ENCODE measurements at regions not wholly inside any gene's neighbourhood (a gene's known extent, or its start where the extent isn't known, plus 50 kb on each side); places are given as distances from the start of the nearest gene placed in this dataset.

GRCh38 chr4:111957116-111957515 is 188.1 kb upstream of the FAM241A start:
- Mint-ChIP-seq H3K27ac (no peak overlapping the region), H3K4me3 (no peak overlapping the region), H3K36me3 (no peaks in the 10 kb centered on the region), H3K9me3 (peaks cover 0 to 2% (median 0%) of the 10 kb centered on the region in 7 donors), H3K4me1 (peaks cover 2% of the 10 kb centered on the region), H3K27me3 (ENCODE audit: low read depth in 3 of 3) (no peaks in the 10 kb centered on the region)
- Histone ChIP-seq H3K9me3 (replicated peaks in 1 of 2; ENCODE audit: control insufficient read depth in 1 of 2, insufficient read depth in 1 of 2, low read length in 2 of 2) (no peaks in the 10 kb centered on the region), H3K36me3 (replicated peaks in 1 of 2; ENCODE audit: control insufficient read depth in 1 of 2, insufficient read depth in 2 of 2, low read length in 2 of 2) (no peaks in the 10 kb centered on the region), H3K9ac (ENCODE audit: insufficient read depth, low read length, poor library complexity, severe bottlenecking) (no peak overlapping the region), H3K27me3 (ENCODE audit: control insufficient read depth in 2 of 2, insufficient read depth in 2 of 2, low read length in 2 of 2) (no peaks in the 10 kb centered on the region), H3K27ac (ENCODE audit: low read depth in 1 of 2, low read length in 2 of 2) (no peak overlapping the region), H3K79me2 (ENCODE audit: insufficient read depth, low read length) (no peaks in the 10 kb centered on the region), H3K4me2 (replicated peaks; ENCODE audit: extremely low read depth, low read length, poor library complexity, severe bottlenecking) (no peak overlapping the region), H3K4me3 (replicated peaks in 1 of 3; ENCODE audit: low read depth in 2 of 3, low read length in 3 of 3) (no peak overlapping the region), H4K20me1 (ENCODE audit: insufficient read depth, low read length) (no peaks in the 10 kb centered on the region), H3K4me1 (ENCODE audit: control insufficient read depth in 1 of 2, insufficient read depth in 2 of 2, low read length in 2 of 2) (no peaks in the 10 kb centered on the region), H2AFZ (ENCODE audit: insufficient read depth, low read depth, low read length, poor library complexity, severe bottlenecking) (no peak overlapping the region)
- 54% methylated on average over 3 of the region's 3 CpGs for WGBS (ENCODE audit: insufficient coverage)
- DNase-seq: no peak
- TF ChIP-seq CTCF (IDR thresholded peaks at IDR 0.05): no peak
- intact Hi-C loops (cut with micrococcal nuclease): no loop called here

- no peak overlapping the region for H3K9ac ChIP-seq (ENCODE audit: insufficient read depth, low read length, poor library complexity, severe bottlenecking)
- no peaks in the 10 kb centered on the region for H3K27me3 Mint-ChIP-seq (ENCODE audit: low read depth in 3 of 3)
- H3K9me3 Mint-ChIP-seq: peaks cover 0 to 2% (median 0%) of the 10 kb centered on the region in 7 donors
- H3K4me3 Mint-ChIP-seq: no peak overlapping the region
- H3K4me2 ChIP-seq (replicated peaks; ENCODE audit: extremely low read depth, low read length, poor library complexity, severe bottlenecking): no peak overlapping the region
- H3K4me1 Mint-ChIP-seq: peaks cover 2% of the 10 kb centered on the region
- WGBS (ENCODE audit: insufficient coverage): 100% methylated on average over 1 of the region's 1 CpG
- intact Hi-C loops (cut with micrococcal nuclease): no loop called here
- no peak overlapping the region for H2AFZ ChIP-seq (ENCODE audit: insufficient read depth, low read depth, low read length, poor library complexity, severe bottlenecking)
- H3K27ac ChIP-seq (ENCODE audit: low read depth in 1 of 2, low read length in 2 of 2): no peak overlapping the region
- H4K20me1 ChIP-seq (ENCODE audit: insufficient read depth, low read length): no peaks in the 10 kb centered on the region
- H3K27ac Mint-ChIP-seq: no peak overlapping the region
- no peak for DNase-seq
- no peak overlapping the region for H3K4me3 ChIP-seq (replicated peaks in 1 of 3; ENCODE audit: low read depth in 2 of 3, low read length in 3 of 3)
- H3K9me3 ChIP-seq (replicated peaks in 1 of 2; ENCODE audit: control insufficient read depth in 1 of 2, insufficient read depth in 1 of 2, low read length in 2 of 2): no peaks in the 10 kb centered on the region
- no peaks in the 10 kb centered on the region for H3K36me3 ChIP-seq (replicated peaks in 1 of 2; ENCODE audit: control insufficient read depth in 1 of 2, insufficient read depth in 2 of 2, low read length in 2 of 2)
- no peaks in the 10 kb centered on the region for H3K36me3 Mint-ChIP-seq
- H3K4me1 ChIP-seq (ENCODE audit: control insufficient read depth in 1 of 2, insufficient read depth in 2 of 2, low read length in 2 of 2): no peaks in the 10 kb centered on the region
- TF ChIP-seq CTCF (IDR thresholded peaks at IDR 0.05): no peak
- H3K79me2 ChIP-seq (ENCODE audit: insufficient read depth, low read length): no peaks in the 10 kb centered on the region
- H3K27me3 ChIP-seq (ENCODE audit: control insufficient read depth in 2 of 2, insufficient read depth in 2 of 2, low read length in 2 of 2): no peaks in the 10 kb centered on the region
These were observed 187.3 kb upstream of the FAM241A start for GRCh38 chr4:111957997-111958396.

Data from CD14-positive monocyte (primary cell).